Activated B cell treated with CpG ODN at 0.5 μM for 24 hours (primary cell): ENCODE measurements at regions not wholly inside any gene's neighbourhood (a gene's known extent, or its start where the extent isn't known, plus 50 kb on each side); places are given as distances from the start of the nearest gene placed in this dataset.

Source experiments
- ATAC-seq: fragments of 200-7000 bp; cut with Tn5 transposase; one replicate; pipeline ENCODE4 v1.10.0; 2021; ENCODE audit warnings: low read depth, mild to moderate bottlenecking, moderate library complexity
- CTCF ChIA-PET: fragments of 350-600 bp; sonication (Branson Sonifier 250); formaldehyde crosslinking; loops from one replicate; lab custom pipeline; 2021; ENCODE audit warnings: antibody characterized with exemption; lab: Charles Lee
- POLR2A ChIA-PET: fragments of 350-600 bp; sonication (Branson Sonifier 250); formaldehyde crosslinking; loops from one replicate; lab custom pipeline; 2021; ENCODE audit warnings: antibody characterized with exemption; lab: Charles Lee
- DNase-seq: peaks from one replicate; pipeline ENCODE4 v3.0.0; 2022
- H3K27ac Mint-ChIP-seq: one replicate; pipeline ENCODE4 v1.8.0; 2020; ENCODE audit warnings: mixed read lengths
- H3K27me3 Mint-ChIP-seq: one replicate; pipeline ENCODE4 v1.8.0; 2021; ENCODE audit warnings: mixed read lengths
- H3K36me3 Mint-ChIP-seq: one replicate; pipeline ENCODE4 v1.8.0; 2021; ENCODE audit warnings: low read depth, mixed read lengths
- H3K4me1 Mint-ChIP-seq: one replicate; pipeline ENCODE4 v1.8.0; 2021; ENCODE audit warnings: mixed read lengths
- H3K4me3 Mint-ChIP-seq: one replicate; pipeline ENCODE4 v1.8.0; 2020; ENCODE audit warnings: mild to moderate bottlenecking, mixed read lengths
- H3K9me3 Mint-ChIP-seq: one replicate; pipeline ENCODE4 v1.8.0; 2020; ENCODE audit warnings: mixed read lengths
- CTCF ChIP-seq: fragments of 200-600 bp; IDR thresholded peaks from one replicate; pipeline ENCODE4 v1.8.0; 2022; ENCODE audit warnings: antibody characterized with exemption, mild to moderate bottlenecking
- intact Hi-C: fragments of 100-400 bp; cut with micrococcal nuclease; formaldehyde crosslinking; loops from one replicate; pipeline ENCODE4 v1.15.1; 2024

GRCh38 chr3:187920030-187920429 is 174.8 kb upstream of the BCL6 start:
- Mint-ChIP-seq H3K4me1 (peaks cover 32% of the 10 kb centered on the region), H3K27me3 (peaks cover 17% of the 10 kb centered on the region), H3K4me3 (peak overlapping the region; percentile 77), H3K27ac (peak overlapping the region; percentile 86), H3K9me3 (peaks cover 4% of the 10 kb centered on the region), H3K36me3 (peaks cover 1% of the 10 kb centered on the region)
- TF ChIP-seq CTCF = no peak
- DNase-seq (no peak), ATAC-seq (no peak)
- POLR2A ChIA-PET = interaction anchor here (0.6 to 0.7 kb wide), 3 partner anchors 18 to 798 kb away, joined by 4 to 8 read pairs (median 5); no protein-coding TSS in a partner anchor
- CTCF ChIA-PET = no interaction called here
- intact Hi-C loops = no loop called here

- DNase-seq (no peak), ATAC-seq (no peak)
- Mint-ChIP-seq H3K27me3 (peaks cover 13% of the 10 kb centered on the region), H3K27ac (peak overlapping the region; percentile 41), H3K36me3 (peaks cover 1% of the 10 kb centered on the region), H3K4me1 (peaks cover 32% of the 10 kb centered on the region), H3K9me3 (peaks cover 6% of the 10 kb centered on the region), H3K4me3 (no peak overlapping the region)
- TF ChIP-seq CTCF = no peak
- CTCF ChIA-PET = no interaction called here
- POLR2A ChIA-PET = interaction anchor here (0.6 kb wide), 1 partner anchor 171 kb away, joined by 3 read pairs; no protein-coding TSS in a partner anchor
- intact Hi-C loops = no loop called here
Observed at GRCh38 chr3:187920913-187921312, 175.6 kb upstream of the BCL6 start.

- no peak overlapping the region for H3K4me3 Mint-ChIP-seq
- CTCF ChIA-PET = no interaction called here
- peaks cover 36% of the 10 kb centered on the region for H3K4me1 Mint-ChIP-seq
- H3K36me3 Mint-ChIP-seq = peaks cover 1% of the 10 kb centered on the region
- intact Hi-C loops = no loop called here
- POLR2A ChIA-PET = interaction anchor here (0.6 to 0.9 kb wide), 2 partner anchors 12 to 171 kb away, joined by 3 read pairs; no protein-coding TSS in a partner anchor
- no peak for TF ChIP-seq CTCF
- DNase-seq (no peak), ATAC-seq (no peak)
- H3K27me3 Mint-ChIP-seq = peaks cover 13% of the 10 kb centered on the region
- H3K27ac Mint-ChIP-seq = no peak overlapping the region
- H3K9me3 Mint-ChIP-seq = peaks cover 6% of the 10 kb centered on the region
Observed at GRCh38 chr3:187921391-187922074, 176.3 kb upstream of the BCL6 start.

GRCh38 chr3:187922704-187923416 is 177.6 kb upstream of the BCL6 start:
- peaks cover 43% of the 10 kb centered on the region for H3K4me1 Mint-ChIP-seq
- intact Hi-C loops = no loop called here
- H3K27ac Mint-ChIP-seq = no peak overlapping the region
- H3K9me3 Mint-ChIP-seq = peaks cover 6% of the 10 kb centered on the region
- H3K27me3 Mint-ChIP-seq = peaks cover 9% of the 10 kb centered on the region
- POLR2A ChIA-PET = interaction anchor here (0.9 kb wide), 1 partner anchor 11 kb away, joined by 3 read pairs; no protein-coding TSS in a partner anchor
- no peak overlapping the region for H3K4me3 Mint-ChIP-seq
- TF ChIP-seq CTCF = no peak
- H3K36me3 Mint-ChIP-seq = peaks cover 1% of the 10 kb centered on the region
- ATAC-seq (no peak), DNase-seq (no peak)
- CTCF ChIA-PET = no interaction called here

- peaks cover 9% of the 10 kb centered on the region for H3K27me3 Mint-ChIP-seq
- ATAC-seq = no peak
- ChIA-PET CTCF (no interaction called here), POLR2A (interaction anchor here (0.8 kb wide), 1 partner anchor 9 kb away, joined by 3 read pairs; no protein-coding TSS in a partner anchor)
- H3K36me3 Mint-ChIP-seq = peaks cover 1% of the 10 kb centered on the region
- peaks cover 27% of the 10 kb centered on the region for H3K4me1 Mint-ChIP-seq
- intact Hi-C loops = no loop called here
- no peak overlapping the region for H3K27ac Mint-ChIP-seq
- no peak for DNase-seq
- H3K9me3 Mint-ChIP-seq = peaks cover 6% of the 10 kb centered on the region
- H3K4me3 Mint-ChIP-seq = no peak overlapping the region
- no peak for TF ChIP-seq CTCF
Observed at GRCh38 chr3:187924651-187925050, 179.4 kb upstream of the BCL6 start.
